ENCODE measurements at regions not wholly inside any gene's neighbourhood (a gene's known extent, or its start where the extent isn't known, plus 50 kb on each side); places are given as distances from the start of the nearest gene placed in this dataset.

DNA sequence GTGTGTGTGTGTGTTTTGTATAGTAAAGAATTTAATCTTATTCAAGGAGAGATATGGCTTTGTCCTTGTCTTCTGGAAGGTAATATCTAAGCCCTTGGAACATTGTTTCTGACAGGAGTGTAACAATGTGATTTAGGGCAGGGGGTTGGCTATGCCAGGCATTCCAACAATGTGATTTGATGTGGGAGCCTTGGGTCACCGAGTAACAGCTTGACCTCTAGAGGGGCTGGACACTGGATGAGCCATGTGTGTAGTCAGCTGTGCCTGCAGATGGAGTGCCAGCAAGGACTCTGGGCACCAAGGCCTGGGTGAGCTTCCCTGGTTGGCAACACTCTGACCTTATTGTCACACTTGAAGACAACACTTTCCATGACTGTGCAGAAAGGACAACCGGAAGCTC is 336.1 kb upstream of the ZP4 start:
- no peak overlapping the region for H3K27ac ChIP-seq
- TF ChIP-seq ZFX (IDR thresholded peaks at IDR 0.05) = no peak
- TF ChIP-seq, protein P1, sequence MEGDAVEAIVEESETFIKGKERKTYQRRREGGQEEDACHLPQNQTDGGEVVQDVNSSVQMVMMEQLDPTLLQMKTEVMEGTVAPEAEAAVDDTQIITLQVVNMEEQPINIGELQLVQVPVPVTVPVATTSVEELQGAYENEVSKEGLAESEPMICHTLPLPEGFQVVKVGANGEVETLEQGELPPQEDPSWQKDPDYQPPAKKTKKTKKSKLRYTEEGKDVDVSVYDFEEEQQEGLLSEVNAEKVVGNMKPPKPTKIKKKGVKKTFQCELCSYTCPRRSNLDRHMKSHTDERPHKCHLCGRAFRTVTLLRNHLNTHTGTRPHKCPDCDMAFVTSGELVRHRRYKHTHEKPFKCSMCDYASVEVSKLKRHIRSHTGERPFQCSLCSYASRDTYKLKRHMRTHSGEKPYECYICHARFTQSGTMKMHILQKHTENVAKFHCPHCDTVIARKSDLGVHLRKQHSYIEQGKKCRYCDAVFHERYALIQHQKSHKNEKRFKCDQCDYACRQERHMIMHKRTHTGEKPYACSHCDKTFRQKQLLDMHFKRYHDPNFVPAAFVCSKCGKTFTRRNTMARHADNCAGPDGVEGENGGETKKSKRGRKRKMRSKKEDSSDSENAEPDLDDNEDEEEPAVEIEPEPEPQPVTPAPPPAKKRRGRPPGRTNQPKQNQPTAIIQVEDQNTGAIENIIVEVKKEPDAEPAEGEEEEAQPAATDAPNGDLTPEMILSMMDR (conservative IDR thresholded peaks at IDR 0.05) = no peak

DNA sequence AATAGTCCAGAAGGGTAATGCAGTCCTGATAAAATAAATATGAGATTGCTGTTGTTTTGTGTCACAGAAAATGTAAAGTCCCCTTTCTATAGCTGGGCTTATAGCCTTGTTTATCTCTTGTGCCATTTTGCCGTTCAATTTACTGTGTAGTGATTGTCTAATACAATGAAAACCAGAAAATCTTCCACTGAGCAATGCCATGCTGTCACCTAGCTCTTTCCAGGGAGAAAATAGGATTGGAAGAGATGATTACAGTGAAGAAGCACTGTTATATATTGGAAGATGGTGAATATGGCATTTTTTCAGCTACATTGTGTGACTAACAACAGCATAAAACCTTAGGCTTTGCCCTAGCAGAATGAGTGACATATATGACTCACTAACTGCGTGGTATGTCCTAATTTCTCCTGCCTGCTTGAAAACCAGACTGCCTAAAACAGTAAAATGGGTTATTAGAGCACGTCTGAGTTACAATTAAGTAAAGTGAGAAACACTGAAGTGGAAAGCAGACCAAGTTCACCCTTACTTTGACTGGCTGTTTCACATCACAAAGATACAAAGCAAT is 332.4 kb upstream of the ZP4 start:
- no peak for TF ChIP-seq ZFX (IDR thresholded peaks at IDR 0.05)
- TF ChIP-seq, protein P1 (conservative IDR thresholded peaks at IDR 0.05) = no peak
- H3K27ac ChIP-seq = no peak overlapping the region

DNA sequence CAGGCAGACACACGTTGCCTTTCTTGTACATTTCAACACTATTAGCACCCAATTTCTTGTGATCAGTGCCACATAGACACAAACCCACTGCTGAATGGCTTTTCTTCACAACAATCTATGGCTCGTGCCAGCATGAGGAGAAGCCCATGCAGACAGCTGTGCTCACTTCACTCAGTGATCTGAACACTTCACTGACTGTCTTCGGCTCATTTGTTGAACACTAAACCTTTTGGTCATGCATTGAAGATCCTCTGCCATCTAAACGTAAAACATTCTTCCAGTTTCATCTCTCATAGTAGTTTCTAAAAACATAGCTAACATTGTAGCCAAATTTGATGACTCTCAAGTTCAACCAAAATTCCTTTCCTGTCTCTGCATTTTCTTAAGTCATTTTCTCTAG is 331.0 kb upstream of the ZP4 start:
- TF ChIP-seq ZFX (IDR thresholded peaks at IDR 0.05) = no peak
- TF ChIP-seq, protein P1 (conservative IDR thresholded peaks at IDR 0.05) = no peak
- H3K27ac ChIP-seq = no peak overlapping the region

DNA sequence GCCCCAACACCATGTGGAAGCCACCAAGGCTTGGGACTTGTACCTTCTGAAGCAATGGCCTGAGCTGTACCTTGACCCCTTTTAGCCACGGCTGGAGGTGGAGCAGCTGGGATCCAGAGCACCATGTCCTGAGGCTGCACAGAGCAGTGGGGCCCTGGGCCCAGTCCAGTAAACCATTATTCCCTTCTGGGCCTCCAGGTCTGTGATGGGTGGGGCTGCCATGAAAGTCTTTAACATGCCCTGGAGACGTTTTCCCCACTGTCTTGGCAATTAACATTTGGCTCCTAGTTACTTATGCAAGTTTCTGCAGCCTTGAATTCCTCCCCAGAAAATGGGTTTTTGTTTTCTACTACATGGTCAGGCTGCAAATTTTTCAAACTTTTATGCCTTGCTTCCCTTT is 323.7 kb upstream of the ZP4 start:
- H3K27ac ChIP-seq = no peak overlapping the region
- TF ChIP-seq, protein P1 (conservative IDR thresholded peaks at IDR 0.05) = no peak

DNA sequence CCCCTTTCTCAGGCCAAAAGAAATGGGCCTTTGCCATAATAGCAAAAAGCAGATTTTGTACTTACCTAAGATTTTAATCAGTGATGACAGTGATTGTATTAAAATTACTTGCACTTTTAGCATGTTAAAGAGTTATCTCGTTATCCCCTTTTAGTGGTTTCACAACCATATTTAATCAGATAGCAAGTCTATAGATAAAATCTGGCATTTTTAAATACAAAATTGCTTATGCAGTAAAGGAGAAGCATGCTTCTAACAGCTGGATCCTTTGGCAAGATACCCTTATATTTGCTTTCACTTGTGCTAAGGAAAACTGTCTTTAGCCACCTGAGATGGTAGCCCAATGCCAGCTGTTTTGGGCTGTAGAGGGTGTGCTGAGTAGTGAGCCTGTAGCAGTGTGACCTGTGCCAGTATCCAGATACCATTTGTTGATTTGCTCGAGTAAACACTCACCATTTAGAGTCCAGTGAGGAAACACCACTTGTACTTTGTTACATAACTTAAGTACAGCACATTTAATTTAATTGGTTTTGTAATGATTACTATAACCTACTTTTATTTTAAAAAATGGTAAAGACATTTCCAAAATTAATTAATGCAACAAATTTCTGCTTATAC is 314.4 kb upstream of the ZP4 start:
- TF ChIP-seq ZFX (IDR thresholded peaks at IDR 0.05) = no peak
- TF ChIP-seq, protein P1 (conservative IDR thresholded peaks at IDR 0.05) = no peak
- no peak overlapping the region for H3K27ac ChIP-seq

DNA sequence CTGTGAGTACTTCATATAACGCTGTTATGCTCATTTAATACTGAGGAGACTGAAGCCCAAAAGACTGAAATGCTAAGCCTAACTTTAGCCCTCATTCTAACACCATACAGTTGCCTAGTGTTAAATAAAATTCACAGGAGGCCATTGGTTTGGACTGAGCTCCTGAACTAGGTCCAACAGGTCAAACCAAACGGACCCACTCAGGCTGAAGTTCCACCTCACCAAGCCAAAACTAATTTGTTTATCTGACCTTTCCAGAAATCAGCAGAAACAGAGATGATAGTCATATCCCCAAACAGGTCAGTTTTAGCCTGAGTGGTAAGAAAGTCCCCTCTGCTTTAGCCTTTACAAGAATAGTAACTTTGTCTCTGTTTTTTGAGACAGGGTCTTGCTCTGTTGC is 311.3 kb upstream of the ZP4 start:
- H3K27ac ChIP-seq = no peak overlapping the region
- TF ChIP-seq, protein P1 (conservative IDR thresholded peaks at IDR 0.05) = no peak
- TF ChIP-seq ZFX (IDR thresholded peaks at IDR 0.05) = no peak

DNA sequence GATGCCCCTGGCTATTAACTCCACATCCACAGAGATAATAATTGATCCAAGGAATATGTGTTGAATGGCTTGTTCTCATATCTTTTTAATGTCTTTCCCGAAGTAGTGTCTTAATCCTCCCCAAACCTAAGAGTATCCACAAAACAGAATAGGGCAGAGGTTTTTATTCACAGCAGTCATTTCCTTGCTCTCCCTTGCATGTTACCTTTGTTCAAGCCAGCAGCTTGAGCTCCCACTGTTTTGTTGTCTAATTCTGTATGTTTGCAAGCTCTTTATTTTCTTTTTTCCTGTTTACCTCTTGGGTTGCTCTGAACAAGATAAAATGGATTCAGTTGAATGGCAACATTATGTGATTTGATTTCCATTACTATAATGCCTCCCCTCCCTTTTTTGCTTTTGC is 308.6 kb upstream of the ZP4 start:
- no peak overlapping the region for H3K27ac ChIP-seq
- TF ChIP-seq, protein P1 (conservative IDR thresholded peaks at IDR 0.05) = no peak
- TF ChIP-seq ZFX (IDR thresholded peaks at IDR 0.05) = no peak
